Skeletal muscle cell (primary cell): ENCODE measurements at regions not wholly inside any gene's neighbourhood (a gene's known extent, or its start where the extent isn't known, plus 50 kb on each side); places are given as distances from the start of the nearest gene placed in this dataset.

Source experiments
- DNase-seq: peaks from one replicate; pipeline ENCODE4 v3.0.0-alpha.2; 2010; ENCODE audit warnings: low read depth
- H3K4me3 ChIP-seq: 2 replicates; pipeline ENCODE4 v1.5.1; 2011; ENCODE audit warnings: low read depth, mild to moderate bottlenecking, control low read depth, low read length, moderate library complexity

DNA sequence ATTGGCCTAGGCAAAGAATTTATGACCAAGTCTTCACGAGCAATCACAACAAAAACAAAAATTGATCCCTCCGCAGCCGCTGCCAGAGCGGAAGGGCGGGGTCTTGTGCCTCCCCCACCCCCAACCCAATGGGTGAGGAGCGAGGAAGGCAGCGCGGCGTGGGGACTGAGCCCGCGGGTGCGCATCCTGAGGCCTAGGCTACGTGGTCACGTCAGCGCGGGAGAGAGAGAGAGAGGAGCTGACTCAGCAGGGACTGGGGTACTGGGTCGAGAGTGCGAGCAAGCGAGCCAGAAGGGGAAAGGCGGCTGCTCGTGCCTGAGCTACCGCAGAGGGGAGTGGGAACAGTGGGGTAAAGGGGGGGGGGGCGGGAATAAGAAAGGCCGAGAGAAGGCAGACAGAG is 90.1 kb upstream of the FERMT1 start:
- no peak for DNase-seq
- no peak overlapping the region for H3K4me3 ChIP-seq

- no peak overlapping the region for H3K4me3 ChIP-seq
- no peak for DNase-seq
These were observed 86.3 kb upstream of the FERMT1 start for GRCh38 chr20:6209093-6209492.

GRCh38 chr20:6200092-6200491 is 77.3 kb upstream of the FERMT1 start:
- no peak for DNase-seq
- H3K4me3 ChIP-seq = no peak overlapping the region

- no peak overlapping the region for H3K4me3 ChIP-seq
- DNase-seq = no peak
These were observed 62.4 kb upstream of the FERMT1 start for GRCh38 chr20:6185268-6185667.

GRCh38 chr20:6184086-6184485 is 61.3 kb upstream of the FERMT1 start:
- no peak for DNase-seq
- no peak overlapping the region for H3K4me3 ChIP-seq

DNA sequence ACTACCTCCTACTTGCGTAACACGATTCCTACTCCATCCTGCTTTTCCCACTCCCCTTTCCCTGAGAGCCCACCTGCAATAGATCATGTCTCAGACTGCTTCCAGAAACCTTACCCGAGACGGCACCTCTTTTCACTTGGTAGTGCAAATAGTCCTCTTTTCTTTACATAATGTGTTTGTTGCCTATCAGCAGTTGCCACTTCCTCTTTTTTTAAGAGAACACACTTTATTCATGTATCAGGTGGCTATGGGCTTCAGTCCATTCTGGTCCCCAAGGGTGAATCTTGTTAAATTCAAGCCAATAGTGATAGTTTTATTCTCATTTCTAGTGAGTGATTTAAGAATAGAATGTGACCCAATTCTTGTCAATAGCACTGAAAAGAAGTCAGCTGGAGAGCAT is 57.7 kb upstream of the FERMT1 start:
- DNase-seq = no peak
- H3K4me3 ChIP-seq = no peak overlapping the region

GRCh38 chr20:6178537-6178936 is 55.7 kb upstream of the FERMT1 start:
- H3K4me3 ChIP-seq = no peak overlapping the region

GRCh38 chr20:6173481-6173880 is 50.7 kb upstream of the FERMT1 start:
- H3K4me3 ChIP-seq = no peak overlapping the region
- no peak for DNase-seq

More at GRCh38 chr20:6178537-6178936, 55.7 kb upstream of the FERMT1 start:
- DNase-seq = no peak
